SU-DHL-6 (cell line): ENCODE measurements at regions not wholly inside any gene's neighbourhood (a gene's known extent, or its start where the extent isn't known, plus 50 kb on each side); places are given as distances from the start of the nearest gene placed in this dataset.

Experiments
- EZH2phosphoT487 ChIP-seq: fragments of 200-600 bp; sonication (generic), shearing (Covaris generic); conservative IDR thresholded peaks from 2 replicates; pipeline ENCODE4 v1.6.1; 2018; ENCODE audit warnings: mild to moderate bottlenecking, antibody characterized with exemption, low read length, moderate library complexity, mixed read lengths
- TF ChIP-seq, protein P1 (sequence below): fragments of 200-600 bp; sonication (generic); IDR thresholded peaks from one replicate; pipeline ENCODE4 v1.5.1; 2017; ENCODE audit warnings: antibody characterized with exemption, mild to moderate bottlenecking, low read length, moderate library complexity; ENCODE audit not compliant: insufficient read depth, poor library complexity, severe bottlenecking

DNA sequence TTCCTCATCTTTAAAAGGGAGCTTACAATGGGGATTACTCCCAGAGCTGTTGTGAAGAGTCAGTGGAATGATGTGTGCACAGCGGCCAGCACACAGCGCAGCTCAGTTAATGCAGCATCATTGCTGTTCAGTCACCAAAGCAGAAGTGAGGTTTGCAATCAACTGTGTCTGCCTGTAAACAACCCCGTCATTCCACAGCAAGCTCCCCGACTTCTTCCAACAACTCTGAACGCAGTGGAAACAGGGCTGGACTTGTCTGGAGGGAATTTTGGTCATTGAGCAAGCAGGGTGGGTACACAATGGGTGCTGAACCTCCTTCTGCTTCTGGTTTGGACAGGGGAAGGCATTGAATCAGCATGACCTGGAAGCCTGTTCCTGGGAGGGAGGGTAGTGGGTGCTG lies 347.4 kb downstream of the PTPRU start:
- TF ChIP-seq, protein P1, sequence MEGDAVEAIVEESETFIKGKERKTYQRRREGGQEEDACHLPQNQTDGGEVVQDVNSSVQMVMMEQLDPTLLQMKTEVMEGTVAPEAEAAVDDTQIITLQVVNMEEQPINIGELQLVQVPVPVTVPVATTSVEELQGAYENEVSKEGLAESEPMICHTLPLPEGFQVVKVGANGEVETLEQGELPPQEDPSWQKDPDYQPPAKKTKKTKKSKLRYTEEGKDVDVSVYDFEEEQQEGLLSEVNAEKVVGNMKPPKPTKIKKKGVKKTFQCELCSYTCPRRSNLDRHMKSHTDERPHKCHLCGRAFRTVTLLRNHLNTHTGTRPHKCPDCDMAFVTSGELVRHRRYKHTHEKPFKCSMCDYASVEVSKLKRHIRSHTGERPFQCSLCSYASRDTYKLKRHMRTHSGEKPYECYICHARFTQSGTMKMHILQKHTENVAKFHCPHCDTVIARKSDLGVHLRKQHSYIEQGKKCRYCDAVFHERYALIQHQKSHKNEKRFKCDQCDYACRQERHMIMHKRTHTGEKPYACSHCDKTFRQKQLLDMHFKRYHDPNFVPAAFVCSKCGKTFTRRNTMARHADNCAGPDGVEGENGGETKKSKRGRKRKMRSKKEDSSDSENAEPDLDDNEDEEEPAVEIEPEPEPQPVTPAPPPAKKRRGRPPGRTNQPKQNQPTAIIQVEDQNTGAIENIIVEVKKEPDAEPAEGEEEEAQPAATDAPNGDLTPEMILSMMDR: no peak
- no peak for TF ChIP-seq EZH2phosphoT487
